ENCODE measurements at regions not wholly inside any gene's neighbourhood (a gene's known extent, or its start where the extent isn't known, plus 50 kb on each side); places are given as distances from the start of the nearest gene placed in this dataset.

DNA sequence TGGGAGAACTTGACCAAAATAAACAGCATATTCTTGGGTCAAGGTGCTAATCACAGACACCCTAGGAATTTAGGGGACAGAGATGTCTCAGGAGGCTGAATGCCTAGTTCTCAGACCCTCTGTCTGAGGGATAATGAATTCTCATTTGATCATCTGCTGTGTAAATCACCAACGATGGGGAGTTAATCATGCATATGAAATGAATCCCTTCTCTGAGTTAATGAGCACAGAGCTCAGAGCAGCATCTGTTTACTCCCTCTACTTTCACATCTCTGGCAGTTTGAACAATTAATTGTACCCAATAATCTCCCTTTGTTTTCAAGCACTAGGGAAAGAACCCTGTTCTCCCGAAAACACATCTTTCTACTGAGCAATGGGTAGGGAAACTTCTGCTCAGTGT lies 129.4 kb upstream of the SRRM4 start:
- TF ChIP-seq TAF1 (IDR thresholded peaks at IDR 0.05; ENCODE audit: low read depth) (no peak), RAD21 (conservative IDR thresholded peaks at IDR 0.05) (no peak), POLR2AphosphoS5 (IDR thresholded peaks at IDR 0.05) (no peak), EZH2 (IDR thresholded peaks at IDR 0.05; ENCODE audit: borderline replicate concordance, insufficient read depth, low read length, poor library complexity, severe bottlenecking) (no peak), MXI1 (conservative IDR thresholded peaks at IDR 0.05; ENCODE audit: poor library complexity, severe bottlenecking) (no peak)
- TF ChIP-seq, protein P1, sequence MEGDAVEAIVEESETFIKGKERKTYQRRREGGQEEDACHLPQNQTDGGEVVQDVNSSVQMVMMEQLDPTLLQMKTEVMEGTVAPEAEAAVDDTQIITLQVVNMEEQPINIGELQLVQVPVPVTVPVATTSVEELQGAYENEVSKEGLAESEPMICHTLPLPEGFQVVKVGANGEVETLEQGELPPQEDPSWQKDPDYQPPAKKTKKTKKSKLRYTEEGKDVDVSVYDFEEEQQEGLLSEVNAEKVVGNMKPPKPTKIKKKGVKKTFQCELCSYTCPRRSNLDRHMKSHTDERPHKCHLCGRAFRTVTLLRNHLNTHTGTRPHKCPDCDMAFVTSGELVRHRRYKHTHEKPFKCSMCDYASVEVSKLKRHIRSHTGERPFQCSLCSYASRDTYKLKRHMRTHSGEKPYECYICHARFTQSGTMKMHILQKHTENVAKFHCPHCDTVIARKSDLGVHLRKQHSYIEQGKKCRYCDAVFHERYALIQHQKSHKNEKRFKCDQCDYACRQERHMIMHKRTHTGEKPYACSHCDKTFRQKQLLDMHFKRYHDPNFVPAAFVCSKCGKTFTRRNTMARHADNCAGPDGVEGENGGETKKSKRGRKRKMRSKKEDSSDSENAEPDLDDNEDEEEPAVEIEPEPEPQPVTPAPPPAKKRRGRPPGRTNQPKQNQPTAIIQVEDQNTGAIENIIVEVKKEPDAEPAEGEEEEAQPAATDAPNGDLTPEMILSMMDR (IDR thresholded peaks at IDR 0.05; ENCODE audit: poor library complexity, severe bottlenecking), result no peak
